D721Med (cell line): ENCODE measurements at regions not wholly inside any gene's neighbourhood (a gene's known extent, or its start where the extent isn't known, plus 50 kb on each side); places are given as distances from the start of the nearest gene placed in this dataset.

Experiments used
- DNase-seq: peaks from one replicate; pipeline ENCODE4 v3.0.0; 2011; ENCODE audit warnings: low spot score; ENCODE audit not compliant: insufficient read length
- FAIRE-seq: peaks from 2 replicates; lab custom pipeline; 2011; peaks lifted over from hg19 to GRCh38; lab: Jason Lieb, UNC
- TF ChIP-seq, protein P1 (sequence below): IDR thresholded peaks from 2 replicates; pipeline ENCODE4 v1.5.1; 2012; ENCODE audit warnings: mild to moderate bottlenecking, control low read depth; ENCODE audit not compliant: insufficient read depth; ENCODE audit errors: missing control alignments

DNA sequence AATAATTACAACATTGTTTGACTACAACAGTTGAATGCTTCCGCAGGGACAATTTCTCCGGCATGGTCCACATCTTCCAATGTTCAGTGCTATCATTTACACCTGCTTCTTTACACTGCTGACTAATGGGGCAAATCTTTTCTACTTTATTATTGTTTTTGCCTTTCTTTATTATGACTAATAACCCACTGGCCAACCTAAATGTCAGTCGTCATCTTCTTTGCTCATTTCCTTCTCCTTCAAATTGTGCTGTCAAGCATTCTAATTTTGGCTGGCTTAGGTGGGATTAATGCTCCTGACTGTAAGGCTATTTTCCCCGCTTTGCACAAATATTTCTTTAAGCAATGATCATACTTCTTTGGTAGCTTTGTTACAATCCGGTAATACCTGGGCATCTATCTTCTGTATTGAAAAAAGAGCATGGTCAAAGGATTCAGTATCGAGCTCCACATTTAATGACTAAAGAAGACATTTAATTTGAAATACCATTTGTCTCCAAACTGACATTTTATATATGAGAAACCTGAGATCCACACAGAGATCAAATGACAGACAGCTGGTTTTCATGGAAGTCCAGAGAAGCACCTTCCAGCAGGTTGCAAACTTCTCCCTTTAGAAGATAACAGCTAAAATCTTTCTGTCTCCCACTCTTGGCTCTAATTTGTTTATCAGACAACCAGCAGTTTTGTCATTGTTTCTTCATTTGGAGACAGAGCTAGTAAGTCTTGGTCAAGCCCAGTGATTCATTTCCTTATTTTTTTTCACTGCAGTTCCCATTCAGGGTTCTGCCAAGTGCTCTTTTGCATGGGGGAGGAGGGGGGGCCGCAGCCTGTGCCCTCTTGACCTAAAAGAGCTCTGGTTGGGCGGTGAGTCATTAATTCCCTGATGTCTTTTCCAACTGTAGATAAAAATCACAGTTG is 132.9 kb downstream of the SOCS6 start:
- FAIRE-seq, result no peak
- no peak for DNase-seq
- TF ChIP-seq, protein P1, sequence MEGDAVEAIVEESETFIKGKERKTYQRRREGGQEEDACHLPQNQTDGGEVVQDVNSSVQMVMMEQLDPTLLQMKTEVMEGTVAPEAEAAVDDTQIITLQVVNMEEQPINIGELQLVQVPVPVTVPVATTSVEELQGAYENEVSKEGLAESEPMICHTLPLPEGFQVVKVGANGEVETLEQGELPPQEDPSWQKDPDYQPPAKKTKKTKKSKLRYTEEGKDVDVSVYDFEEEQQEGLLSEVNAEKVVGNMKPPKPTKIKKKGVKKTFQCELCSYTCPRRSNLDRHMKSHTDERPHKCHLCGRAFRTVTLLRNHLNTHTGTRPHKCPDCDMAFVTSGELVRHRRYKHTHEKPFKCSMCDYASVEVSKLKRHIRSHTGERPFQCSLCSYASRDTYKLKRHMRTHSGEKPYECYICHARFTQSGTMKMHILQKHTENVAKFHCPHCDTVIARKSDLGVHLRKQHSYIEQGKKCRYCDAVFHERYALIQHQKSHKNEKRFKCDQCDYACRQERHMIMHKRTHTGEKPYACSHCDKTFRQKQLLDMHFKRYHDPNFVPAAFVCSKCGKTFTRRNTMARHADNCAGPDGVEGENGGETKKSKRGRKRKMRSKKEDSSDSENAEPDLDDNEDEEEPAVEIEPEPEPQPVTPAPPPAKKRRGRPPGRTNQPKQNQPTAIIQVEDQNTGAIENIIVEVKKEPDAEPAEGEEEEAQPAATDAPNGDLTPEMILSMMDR, result no peak

- peak; percentile 98 for FAIRE-seq
- TF ChIP-seq, protein P1, result no peak
- DNase-seq, result no peak
Measured at GRCh38 chr18:70420146-70420898, 131.5 kb downstream of the SOCS6 start.

- TF ChIP-seq, protein P1, result no peak
- FAIRE-seq, result no peak
- no peak for DNase-seq
Measured at GRCh38 chr18:70419526-70419925, 130.7 kb downstream of the SOCS6 start.

- TF ChIP-seq, protein P1, result no peak
- FAIRE-seq, result no peak
- no peak for DNase-seq
Measured at GRCh38 chr18:70418546-70419311, 129.9 kb downstream of the SOCS6 start.

DNA sequence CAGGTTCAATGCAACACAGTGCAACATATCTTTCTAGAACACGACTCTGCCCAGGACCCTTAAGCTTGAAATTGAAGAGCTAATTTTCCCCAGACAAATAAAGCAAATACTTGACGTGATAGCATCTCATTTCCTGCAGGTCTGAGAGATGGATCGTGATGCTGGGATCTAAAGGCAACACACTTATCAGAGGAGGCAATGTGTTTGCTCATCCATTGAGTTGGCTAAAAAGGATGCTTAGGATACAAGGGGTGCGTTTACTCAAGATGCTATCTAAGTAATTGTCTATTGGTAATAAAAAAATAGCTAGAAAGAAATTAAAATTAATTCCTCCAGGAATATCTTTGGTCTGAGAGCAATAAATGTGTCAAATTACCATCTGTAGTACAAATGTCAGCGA is 129.0 kb downstream of the SOCS6 start:
- DNase-seq, result no peak

DNA sequence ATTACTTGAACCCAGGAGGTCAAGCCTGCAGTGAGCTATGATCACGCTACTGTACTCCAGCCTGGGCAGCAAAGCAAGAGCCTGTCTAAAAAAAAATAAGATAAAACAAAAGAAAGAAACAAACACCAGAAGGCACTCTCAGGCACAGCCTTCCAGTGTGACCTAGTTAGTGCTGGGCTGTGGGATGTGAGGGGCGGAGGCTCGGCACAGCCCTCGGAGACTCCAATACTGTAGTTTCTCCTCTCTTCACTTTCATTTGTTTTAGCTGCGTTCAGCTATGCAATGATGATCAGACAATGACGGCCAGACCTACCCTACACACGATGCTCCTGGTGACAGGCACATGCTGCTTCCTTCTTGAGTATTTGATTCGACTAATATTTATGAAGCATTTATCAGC is 127.7 kb downstream of the SOCS6 start:
- TF ChIP-seq, protein P1, result no peak
- FAIRE-seq (no peak), DNase-seq (no peak)

More for the DNA sequence above, 129.0 kb downstream of the SOCS6 start:
- FAIRE-seq, result no peak
- TF ChIP-seq, protein P1, result no peak
